OCI-LY1 (cell line): ENCODE measurements at regions not wholly inside any gene's neighbourhood (a gene's known extent, or its start where the extent isn't known, plus 50 kb on each side); places are given as distances from the start of the nearest gene placed in this dataset.

ENCODE experiments used
- H2AFZ ChIP-seq: fragments of 200-600 bp; sonication (generic), shearing (Covaris generic); 2 replicates; pipeline ENCODE4 v1.6.0; 2014; ENCODE audit warnings: antibody characterized with exemption, mild to moderate bottlenecking, low read length
- H3F3A ChIP-seq: fragments of 200-600 bp; sonication (generic), shearing (Covaris generic); 2 replicates; pipeline ENCODE4 v1.6.0; 2014; ENCODE audit warnings: mild to moderate bottlenecking, antibody characterized with exemption, low read length, moderate library complexity; ENCODE audit not compliant: insufficient read depth
- H3K27ac ChIP-seq: fragments of 200-600 bp; sonication (generic); 2 replicates; pipeline ENCODE4 v1.5.1; 2014; ENCODE audit warnings: low read length, mixed run types, mild to moderate bottlenecking, low read depth; ENCODE audit not compliant: poor library complexity, severe bottlenecking
- H3K27me3 ChIP-seq: fragments of 200-600 bp; sonication (generic); 2 replicates; pipeline ENCODE4 v1.6.0; 2014; ENCODE audit warnings: antibody characterized with exemption, mild to moderate bottlenecking, low read length, moderate library complexity; ENCODE audit not compliant: insufficient read depth
- H3K36me3 ChIP-seq: fragments of 200-600 bp; sonication (generic); 2 replicates; pipeline ENCODE4 v1.6.1; 2014; ENCODE audit warnings: mild to moderate bottlenecking, antibody characterized with exemption, low read length, moderate library complexity, mixed read lengths; ENCODE audit not compliant: insufficient read depth
- H3K4me1 ChIP-seq: fragments of 200-600 bp; sonication (generic); 2 replicates; pipeline ENCODE4 v1.5.1; 2014; ENCODE audit warnings: mild to moderate bottlenecking, low read length, moderate library complexity; ENCODE audit not compliant: insufficient read depth, severe bottlenecking
- H3K4me2 ChIP-seq: fragments of 200-600 bp; sonication (generic), shearing (Covaris generic); 2 replicates; pipeline ENCODE4 v1.6.1; 2014; ENCODE audit warnings: low read length
- H3K4me3 ChIP-seq: fragments of 200-600 bp; sonication (generic); 2 replicates; pipeline ENCODE4 v1.5.1; 2014; ENCODE audit warnings: low read length, low read depth, mild to moderate bottlenecking, mixed read lengths; ENCODE audit not compliant: poor library complexity, severe bottlenecking
- H3K79me2 ChIP-seq: fragments of 200-600 bp; shearing (Covaris generic); 2 replicates; pipeline ENCODE4 v1.6.1; 2016; ENCODE audit warnings: mixed run types, low read length, mixed read lengths; ENCODE audit not compliant: insufficient read depth
- H3K9ac ChIP-seq: fragments of 200-600 bp; sonication (generic), shearing (Covaris generic); 2 replicates; pipeline ENCODE4 v1.6.1; 2014; ENCODE audit warnings: mild to moderate bottlenecking, low read length, mixed read lengths
- H3K9me2 ChIP-seq: fragments of 200-600 bp; sonication (generic), shearing (Covaris generic); 2 replicates; pipeline ENCODE4 v1.6.1; 2014; ENCODE audit warnings: low read depth, mild to moderate bottlenecking, low read length, mixed read lengths
- H3K9me3 ChIP-seq: fragments of 200-600 bp; shearing (Covaris generic); 2 replicates; pipeline ENCODE4 v1.6.1; 2014; ENCODE audit warnings: low read length, mixed read lengths
- H4K20me1 ChIP-seq: fragments of 200-600 bp; sonication (generic), shearing (Covaris generic); 2 replicates; pipeline ENCODE4 v1.6.0; 2016; ENCODE audit warnings: mild to moderate bottlenecking, low read length; ENCODE audit not compliant: insufficient read depth
- EZH2 ChIP-seq: fragments of 200-600 bp; sonication (generic), shearing (Covaris generic); IDR thresholded peaks from 2 replicates; pipeline ENCODE4 v1.8.0; 2017; ENCODE audit warnings: borderline replicate concordance, mixed run types, mild to moderate bottlenecking, antibody characterized with exemption, low read length, moderate library complexity, mixed read lengths
- TF ChIP-seq, protein P1 (sequence below): fragments of 200-600 bp; sonication (generic), shearing (Covaris generic); IDR thresholded peaks from 2 replicates; pipeline ENCODE4 v1.5.1; 2017; ENCODE audit warnings: mild to moderate bottlenecking, antibody characterized with exemption, low read length, moderate library complexity, mixed read lengths

DNA sequence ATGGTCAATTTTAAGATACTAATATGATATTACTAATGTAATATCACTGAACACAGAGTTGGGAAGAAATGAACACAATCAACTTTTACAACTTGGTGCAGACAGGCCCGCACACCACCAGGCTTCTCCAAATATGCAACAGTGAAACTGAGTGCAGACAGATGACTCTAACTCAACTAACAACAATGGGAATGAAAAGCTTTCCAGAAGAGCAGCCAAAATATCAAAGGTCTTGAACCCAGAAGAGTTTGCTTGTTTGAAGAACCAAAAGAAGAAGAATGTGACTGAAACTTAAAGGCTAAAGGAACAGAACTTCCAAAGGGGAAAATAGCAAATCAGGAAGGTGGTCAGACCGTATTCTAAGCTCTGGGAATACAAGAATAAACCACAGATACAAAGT, 89.8 kb upstream of the COL11A1 start:
- no peak overlapping the region for H3K4me3 ChIP-seq
- H3K4me2 ChIP-seq: no peak overlapping the region
- no peak overlapping the region for H2AFZ ChIP-seq
- H3K27ac ChIP-seq: no peak overlapping the region
- H3K9ac ChIP-seq: no peak overlapping the region
- no peaks in the 10 kb centered on the region for H4K20me1 ChIP-seq
- H3K27me3 ChIP-seq: no peaks in the 10 kb centered on the region
- no peaks in the 10 kb centered on the region for H3K79me2 ChIP-seq
- H3K9me2 ChIP-seq: no peaks in the 10 kb centered on the region
- H3K9me3 ChIP-seq: no peaks in the 10 kb centered on the region
- TF ChIP-seq EZH2: no peak
- TF ChIP-seq, protein P1, sequence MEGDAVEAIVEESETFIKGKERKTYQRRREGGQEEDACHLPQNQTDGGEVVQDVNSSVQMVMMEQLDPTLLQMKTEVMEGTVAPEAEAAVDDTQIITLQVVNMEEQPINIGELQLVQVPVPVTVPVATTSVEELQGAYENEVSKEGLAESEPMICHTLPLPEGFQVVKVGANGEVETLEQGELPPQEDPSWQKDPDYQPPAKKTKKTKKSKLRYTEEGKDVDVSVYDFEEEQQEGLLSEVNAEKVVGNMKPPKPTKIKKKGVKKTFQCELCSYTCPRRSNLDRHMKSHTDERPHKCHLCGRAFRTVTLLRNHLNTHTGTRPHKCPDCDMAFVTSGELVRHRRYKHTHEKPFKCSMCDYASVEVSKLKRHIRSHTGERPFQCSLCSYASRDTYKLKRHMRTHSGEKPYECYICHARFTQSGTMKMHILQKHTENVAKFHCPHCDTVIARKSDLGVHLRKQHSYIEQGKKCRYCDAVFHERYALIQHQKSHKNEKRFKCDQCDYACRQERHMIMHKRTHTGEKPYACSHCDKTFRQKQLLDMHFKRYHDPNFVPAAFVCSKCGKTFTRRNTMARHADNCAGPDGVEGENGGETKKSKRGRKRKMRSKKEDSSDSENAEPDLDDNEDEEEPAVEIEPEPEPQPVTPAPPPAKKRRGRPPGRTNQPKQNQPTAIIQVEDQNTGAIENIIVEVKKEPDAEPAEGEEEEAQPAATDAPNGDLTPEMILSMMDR: no peak
- H3K4me1 ChIP-seq: no peaks in the 10 kb centered on the region
- no peaks in the 10 kb centered on the region for H3K36me3 ChIP-seq
- no peaks in the 10 kb centered on the region for H3F3A ChIP-seq

DNA sequence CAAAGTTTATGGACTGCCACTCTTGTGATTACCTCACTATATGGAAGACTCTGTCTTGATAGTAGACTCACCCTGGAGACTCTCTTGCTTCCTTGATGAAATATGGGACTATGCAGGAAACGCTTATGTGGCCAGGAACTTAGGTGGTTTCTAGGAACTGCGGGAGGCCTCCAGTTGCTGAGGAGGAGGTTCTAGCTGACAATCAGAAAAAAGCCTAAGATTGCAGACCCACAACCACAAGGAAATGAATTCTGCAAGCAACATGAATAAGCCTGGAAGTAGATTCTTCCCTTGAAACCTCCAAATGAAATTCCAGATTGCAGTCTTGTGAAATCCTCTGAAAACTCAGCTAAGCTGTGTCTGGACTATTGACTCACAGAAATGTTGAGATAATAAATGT, 88.9 kb upstream of the COL11A1 start:
- Histone ChIP-seq H3F3A (no peaks in the 10 kb centered on the region), H3K27ac (no peak overlapping the region), H3K4me1 (no peaks in the 10 kb centered on the region), H3K79me2 (no peaks in the 10 kb centered on the region), H3K36me3 (no peaks in the 10 kb centered on the region), H4K20me1 (no peaks in the 10 kb centered on the region), H3K9ac (no peak overlapping the region), H3K4me2 (no peak overlapping the region), H3K9me3 (no peaks in the 10 kb centered on the region), H3K9me2 (no peaks in the 10 kb centered on the region), H3K27me3 (no peaks in the 10 kb centered on the region), H2AFZ (no peak overlapping the region), H3K4me3 (no peak overlapping the region)
- TF ChIP-seq EZH2: no peak
- TF ChIP-seq, protein P1: no peak

DNA sequence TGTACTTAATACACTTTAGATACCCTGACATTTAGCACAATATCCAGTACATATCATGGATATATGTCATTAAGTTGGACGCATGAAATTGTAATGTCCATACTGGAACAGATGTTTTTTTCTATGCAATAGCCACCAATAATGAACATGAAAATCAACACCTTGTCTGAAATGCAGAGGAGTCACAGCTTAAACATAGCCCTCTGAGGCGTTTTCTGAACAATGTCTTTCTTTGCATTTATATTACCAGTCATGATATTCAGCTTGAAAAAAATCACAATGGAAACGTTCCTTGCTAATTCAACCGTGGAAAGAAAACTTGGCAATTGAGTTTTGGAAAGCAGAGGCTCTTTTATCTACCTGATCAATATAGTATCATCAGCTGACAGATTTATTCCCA, 86.7 kb upstream of the COL11A1 start:
- no peaks in the 10 kb centered on the region for H3K36me3 ChIP-seq
- TF ChIP-seq, protein P1: no peak
- TF ChIP-seq EZH2: no peak

More for the DNA sequence above, 86.7 kb upstream of the COL11A1 start:
- H3K9ac ChIP-seq: no peak overlapping the region
- H3K9me3 ChIP-seq: no peaks in the 10 kb centered on the region
- H3K4me3 ChIP-seq: no peak overlapping the region
- no peak overlapping the region for H3K27ac ChIP-seq
- H3K4me2 ChIP-seq: no peak overlapping the region
- no peaks in the 10 kb centered on the region for H3K79me2 ChIP-seq
- no peak overlapping the region for H2AFZ ChIP-seq
- no peaks in the 10 kb centered on the region for H3F3A ChIP-seq
- no peaks in the 10 kb centered on the region for H3K4me1 ChIP-seq
- no peaks in the 10 kb centered on the region for H3K27me3 ChIP-seq
- H4K20me1 ChIP-seq: no peaks in the 10 kb centered on the region
- no peaks in the 10 kb centered on the region for H3K9me2 ChIP-seq
